Ovary (tissue), 3 donors: ENCODE measurements at regions not wholly inside any gene's neighbourhood (a gene's known extent, or its start where the extent isn't known, plus 50 kb on each side); places are given as distances from the start of the nearest gene placed in this dataset.

Experiments
- EP300 ChIP-seq: sonication (generic); formaldehyde crosslinking; IDR thresholded peaks from one replicate; pipeline ENCODE4 v1.6.1; 2017; ENCODE audit warnings: antibody characterized with exemption
- TF ChIP-seq, protein P1 (sequence below), 3 donors: fragments of 450-650 bp in 2 of 3; fragments of 200-600 bp in 1 of 3; IDR thresholded peaks; one replicate each; pipeline versions ENCODE4 v1.5.1 to v1.8.0; 2016 to 2022; ENCODE audit warnings: antibody characterized with exemption in 3 of 3, mild to moderate bottlenecking in 1 of 3
- donor health status: DM: no; HTN: no; CAD: no.

DNA sequence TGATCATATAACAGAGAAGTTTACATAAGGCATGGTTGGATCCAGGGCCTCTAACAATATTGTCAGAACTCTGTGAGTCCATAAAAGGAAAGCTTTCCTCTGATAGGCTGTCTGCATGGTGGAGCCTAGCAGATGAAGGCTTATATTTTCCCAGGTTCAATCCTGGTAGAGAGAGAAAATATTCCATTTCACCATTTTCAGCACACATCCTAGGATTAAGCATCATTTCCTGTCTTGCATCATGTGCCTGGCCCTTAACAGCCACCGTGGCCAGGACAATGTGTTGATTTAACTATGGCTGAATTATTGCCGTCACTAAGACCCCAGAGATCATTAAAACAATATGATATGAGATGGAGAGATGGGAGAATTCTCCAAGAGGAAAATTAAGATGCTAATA lies 90.9 kb upstream of the GRIA1 start:
- no peak for TF ChIP-seq EP300
- TF ChIP-seq, protein P1, sequence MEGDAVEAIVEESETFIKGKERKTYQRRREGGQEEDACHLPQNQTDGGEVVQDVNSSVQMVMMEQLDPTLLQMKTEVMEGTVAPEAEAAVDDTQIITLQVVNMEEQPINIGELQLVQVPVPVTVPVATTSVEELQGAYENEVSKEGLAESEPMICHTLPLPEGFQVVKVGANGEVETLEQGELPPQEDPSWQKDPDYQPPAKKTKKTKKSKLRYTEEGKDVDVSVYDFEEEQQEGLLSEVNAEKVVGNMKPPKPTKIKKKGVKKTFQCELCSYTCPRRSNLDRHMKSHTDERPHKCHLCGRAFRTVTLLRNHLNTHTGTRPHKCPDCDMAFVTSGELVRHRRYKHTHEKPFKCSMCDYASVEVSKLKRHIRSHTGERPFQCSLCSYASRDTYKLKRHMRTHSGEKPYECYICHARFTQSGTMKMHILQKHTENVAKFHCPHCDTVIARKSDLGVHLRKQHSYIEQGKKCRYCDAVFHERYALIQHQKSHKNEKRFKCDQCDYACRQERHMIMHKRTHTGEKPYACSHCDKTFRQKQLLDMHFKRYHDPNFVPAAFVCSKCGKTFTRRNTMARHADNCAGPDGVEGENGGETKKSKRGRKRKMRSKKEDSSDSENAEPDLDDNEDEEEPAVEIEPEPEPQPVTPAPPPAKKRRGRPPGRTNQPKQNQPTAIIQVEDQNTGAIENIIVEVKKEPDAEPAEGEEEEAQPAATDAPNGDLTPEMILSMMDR (IDR thresholded peaks at IDR 0.05), result no peak
